Right lung (tissue), 2 donors: ENCODE measurements at regions not wholly inside any gene's neighbourhood (a gene's known extent, or its start where the extent isn't known, plus 50 kb on each side); places are given as distances from the start of the nearest gene placed in this dataset.

Source experiments
- DNase-seq, 2 donors: peaks; one replicate each; pipeline ENCODE4 v3.0.0-alpha.2; 2013

DNA sequence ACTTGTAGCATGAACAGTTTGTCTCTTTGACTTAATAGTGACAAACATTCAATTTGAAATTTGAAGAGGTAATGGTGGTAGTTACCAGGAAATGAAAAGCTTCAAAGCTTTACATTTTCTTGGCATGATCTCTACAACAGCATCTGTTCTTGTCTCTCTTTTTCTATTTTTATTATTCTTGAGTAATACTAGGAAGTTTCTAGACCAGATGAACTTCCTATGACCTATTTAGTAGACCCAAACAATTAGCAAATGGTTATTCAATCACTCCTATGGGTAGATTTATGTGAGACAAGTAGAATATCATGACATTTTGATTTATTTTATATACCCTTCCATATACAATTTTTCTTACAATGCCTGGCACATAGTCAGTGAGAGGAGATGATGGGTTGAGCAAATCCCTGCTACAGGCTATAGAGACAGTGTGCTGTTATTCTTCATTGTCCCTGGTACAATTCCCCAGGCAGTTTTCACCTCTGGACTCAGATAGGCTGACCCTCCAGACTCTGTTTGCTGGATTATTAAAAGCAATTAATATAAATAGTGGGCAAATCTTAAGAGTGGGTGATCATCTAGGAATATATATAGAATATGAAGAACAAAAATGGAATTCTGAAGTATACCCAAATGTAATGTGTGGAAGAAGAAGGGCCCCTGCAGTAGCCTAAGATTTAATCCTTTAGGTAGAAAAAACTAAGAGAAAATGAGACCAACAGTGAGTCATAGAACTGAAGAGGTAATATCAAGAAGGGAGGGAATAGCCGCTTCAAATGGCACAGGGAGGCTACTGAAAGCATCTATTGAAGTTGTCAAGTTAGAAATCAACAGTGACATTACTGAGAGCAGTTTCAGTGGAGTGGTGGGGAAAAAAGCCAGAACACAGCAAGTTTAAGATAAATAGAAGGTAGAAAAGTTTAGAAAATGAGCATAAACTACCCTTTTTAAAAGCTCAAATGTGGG lies 512.0 kb downstream of the FOXG1 start:
- no peak for DNase-seq

DNA sequence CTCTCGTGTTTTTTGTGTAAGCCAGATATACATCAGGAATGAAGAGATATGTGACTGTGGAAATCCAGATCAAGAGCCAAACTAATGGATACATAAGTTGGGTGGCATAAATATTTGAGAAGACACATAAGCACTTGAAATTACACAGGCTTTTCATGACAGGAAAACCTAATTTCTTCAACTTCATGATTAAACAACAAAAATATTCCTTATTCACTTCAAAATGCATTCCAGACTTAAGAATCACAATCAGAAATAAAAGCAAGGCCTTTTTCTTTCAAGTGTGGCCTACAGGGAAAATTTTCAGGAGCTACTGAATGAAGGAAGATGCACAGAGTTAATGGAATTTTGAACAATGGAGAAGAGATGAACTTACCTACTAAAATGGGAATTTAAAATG lies 515.6 kb downstream of the FOXG1 start:
- no peak for DNase-seq

DNA sequence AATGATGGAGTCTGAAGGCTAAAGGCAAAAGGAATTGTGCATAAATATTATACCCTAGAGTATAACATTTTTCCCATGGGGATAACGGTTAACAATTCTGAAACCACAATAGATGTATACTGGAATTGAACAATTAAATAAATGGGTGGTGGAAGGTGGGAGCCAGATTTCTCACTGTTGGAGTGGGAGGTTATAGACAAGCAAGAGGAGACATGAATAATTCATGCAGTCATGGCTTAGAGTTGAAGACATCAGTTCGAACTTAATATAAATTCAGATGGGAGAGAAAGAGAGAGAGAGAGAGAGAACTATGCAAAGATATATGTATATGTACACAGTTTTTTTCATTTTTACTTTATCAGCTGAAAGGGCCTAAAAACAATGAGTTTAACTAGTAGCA lies 523.9 kb downstream of the FOXG1 start:
- DNase-seq = no peak

DNA sequence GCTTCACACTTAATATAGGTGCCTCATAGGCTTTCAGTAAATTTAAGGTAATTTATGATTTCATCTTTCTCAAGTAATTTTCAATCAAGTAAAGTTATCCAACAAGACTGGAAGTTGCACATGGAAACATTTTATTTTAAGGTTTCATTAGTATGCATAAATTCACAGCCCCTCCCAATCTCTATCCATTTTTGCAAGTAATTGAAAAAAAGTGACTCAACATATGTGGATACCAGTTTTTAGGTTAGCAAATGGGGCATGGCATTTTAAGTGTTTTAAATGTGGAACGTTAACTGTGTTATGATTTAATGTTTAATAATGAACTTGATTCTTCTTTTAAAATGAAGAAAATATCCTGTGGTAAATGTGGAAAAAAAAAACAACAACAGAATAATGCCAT lies 532.8 kb downstream of the FOXG1 start:
- DNase-seq = no peak

DNA sequence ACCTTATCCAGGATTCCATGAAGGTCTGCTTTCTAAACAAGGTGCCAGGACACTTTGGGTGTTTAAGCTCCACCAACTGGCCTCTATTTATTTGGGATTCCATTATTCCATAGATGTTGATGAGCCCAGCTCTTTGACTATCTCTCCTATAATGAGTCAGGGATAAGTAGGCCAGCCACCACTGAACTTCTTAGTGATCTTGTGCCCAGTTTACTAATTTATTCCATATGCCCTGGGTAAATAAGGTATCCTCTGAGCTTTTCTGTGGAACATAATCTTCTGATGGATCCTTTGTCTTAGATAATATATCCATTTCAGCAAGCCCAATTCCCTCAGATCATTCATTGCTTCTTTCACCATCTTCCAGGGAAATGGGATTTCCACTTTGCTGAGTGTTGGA lies 535.0 kb downstream of the FOXG1 start:
- DNase-seq = no peak

DNA sequence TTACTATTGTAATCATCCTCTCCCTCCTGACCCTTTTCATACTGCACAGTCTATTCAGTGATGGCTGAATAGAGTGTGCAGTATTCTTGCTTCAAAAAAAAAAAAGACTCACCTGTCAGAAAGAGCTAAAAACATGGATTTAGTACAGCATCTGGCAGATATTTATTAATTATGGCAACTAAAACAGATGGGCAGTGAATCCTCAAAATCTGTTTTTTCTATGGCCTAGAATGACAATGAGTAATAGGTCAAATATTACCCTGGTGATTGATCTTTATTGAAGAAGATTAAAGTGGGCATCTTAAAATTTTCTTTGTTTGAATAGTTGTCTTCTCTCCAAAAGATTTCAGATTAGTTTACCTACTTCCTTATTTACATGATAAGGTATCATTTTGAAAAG lies 543.6 kb downstream of the FOXG1 start:
- no peak for DNase-seq

DNA sequence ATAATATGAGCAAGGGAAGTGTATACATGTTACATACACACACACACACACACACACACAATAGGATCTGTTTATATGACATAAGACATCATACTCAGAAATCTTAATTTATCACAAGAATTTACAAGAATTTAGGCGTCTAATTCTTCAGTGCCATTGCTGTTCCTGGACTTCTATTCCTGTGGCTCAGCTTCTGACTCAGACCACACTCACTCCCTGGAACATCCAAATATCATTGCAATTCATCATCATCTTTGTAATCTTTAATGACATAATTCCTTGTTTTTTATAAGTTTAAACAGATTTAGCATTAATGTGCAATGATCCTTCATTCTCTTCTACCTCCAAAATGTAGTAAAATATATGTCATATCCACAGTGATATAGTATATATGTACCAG lies 544.2 kb downstream of the FOXG1 start:
- DNase-seq = no peak

DNA sequence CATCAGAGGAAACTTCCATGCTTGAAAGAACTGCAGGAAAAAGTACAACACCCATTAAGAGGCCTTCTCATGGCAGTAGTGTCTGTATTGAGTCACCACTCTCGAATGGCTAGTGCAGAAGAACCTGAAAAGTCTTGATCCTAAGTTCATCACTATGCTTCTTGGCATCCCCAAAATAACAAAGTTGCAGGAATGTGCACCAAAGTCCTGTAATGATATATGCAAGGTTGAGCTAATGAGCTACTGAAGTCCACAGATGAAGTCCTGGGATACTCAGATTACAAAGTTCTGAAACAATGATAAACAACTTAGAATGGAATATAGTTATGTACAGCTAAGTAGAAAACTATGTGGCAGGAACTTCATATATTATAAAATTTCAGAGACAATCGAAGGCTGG lies 545.4 kb downstream of the FOXG1 start:
- DNase-seq = no peak

DNA sequence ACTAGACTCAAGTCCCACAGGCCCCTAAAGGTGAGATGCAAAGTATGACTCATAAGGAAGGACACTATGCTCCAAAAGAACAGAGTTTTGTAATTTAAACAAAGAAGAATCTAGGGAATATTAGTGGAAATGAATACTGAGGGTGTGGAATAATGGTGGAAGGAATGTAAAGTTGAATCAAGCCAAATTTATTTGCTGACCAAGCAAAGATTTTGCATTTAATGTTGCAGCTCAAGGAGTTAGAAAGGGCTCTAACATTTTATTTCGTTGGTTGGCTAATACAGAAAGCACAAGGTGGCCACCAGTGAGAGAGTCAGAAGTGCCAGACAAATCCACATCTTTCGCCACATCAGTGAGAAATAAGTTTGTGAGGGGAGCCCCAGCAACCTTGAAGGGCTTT lies 550.3 kb downstream of the FOXG1 start:
- DNase-seq = no peak

DNA sequence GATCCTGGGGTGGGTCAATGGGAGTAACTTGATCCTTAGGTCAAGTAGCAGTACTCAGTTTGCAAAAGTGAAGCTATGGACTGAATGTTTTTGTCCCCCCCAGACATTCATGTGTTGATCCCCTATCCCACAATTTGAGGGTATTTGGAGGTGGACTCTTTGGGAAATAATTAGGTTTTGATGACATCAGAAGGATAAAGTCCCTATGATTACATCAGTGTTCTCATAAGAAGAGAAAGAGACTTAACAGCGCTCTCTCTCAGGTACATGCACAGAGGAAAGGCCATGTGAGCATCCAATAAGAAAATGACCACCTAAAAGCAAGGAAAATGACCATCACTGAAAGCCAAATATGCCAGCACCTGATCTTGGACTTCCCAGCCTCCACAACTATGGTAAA lies 550.8 kb downstream of the FOXG1 start:
- no peak for DNase-seq

DNA sequence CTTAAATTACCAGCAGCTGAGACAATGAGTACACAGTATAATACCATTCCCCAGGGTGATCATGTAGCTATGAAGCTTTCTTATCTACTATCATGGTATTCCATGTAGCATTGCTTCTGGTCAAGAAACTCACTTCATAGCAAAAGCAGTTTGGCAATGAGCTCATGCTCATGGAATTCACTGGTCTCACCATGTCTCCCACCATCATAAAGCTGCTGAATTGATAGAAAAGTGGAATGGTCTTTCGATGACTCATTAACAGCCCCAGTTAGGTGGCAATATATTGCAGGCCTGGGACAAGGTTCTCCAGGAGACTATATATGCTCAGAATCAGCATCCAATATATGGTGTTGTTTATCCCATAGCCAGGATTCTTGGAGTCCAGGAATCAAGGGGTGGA lies 553.7 kb downstream of the FOXG1 start:
- DNase-seq = no peak

DNA sequence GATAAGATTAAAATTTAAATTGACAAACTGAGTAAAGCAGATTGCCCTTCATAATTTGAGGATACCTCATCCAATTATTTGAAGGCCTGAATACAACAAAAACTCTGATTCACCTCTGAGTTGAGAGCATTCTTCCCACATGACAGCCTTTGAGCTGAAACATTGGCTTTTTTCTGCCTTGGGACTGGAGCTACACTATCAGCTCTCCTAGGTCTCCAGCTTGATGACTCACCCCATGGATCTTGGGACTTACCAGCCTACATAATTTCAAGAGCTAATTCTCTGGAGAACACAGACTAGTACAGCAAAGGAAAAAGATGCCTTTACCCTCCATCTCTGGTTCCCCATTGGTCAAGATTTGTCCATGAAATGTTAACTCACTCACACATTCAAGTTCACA lies 555.1 kb downstream of the FOXG1 start:
- DNase-seq = no peak

DNA sequence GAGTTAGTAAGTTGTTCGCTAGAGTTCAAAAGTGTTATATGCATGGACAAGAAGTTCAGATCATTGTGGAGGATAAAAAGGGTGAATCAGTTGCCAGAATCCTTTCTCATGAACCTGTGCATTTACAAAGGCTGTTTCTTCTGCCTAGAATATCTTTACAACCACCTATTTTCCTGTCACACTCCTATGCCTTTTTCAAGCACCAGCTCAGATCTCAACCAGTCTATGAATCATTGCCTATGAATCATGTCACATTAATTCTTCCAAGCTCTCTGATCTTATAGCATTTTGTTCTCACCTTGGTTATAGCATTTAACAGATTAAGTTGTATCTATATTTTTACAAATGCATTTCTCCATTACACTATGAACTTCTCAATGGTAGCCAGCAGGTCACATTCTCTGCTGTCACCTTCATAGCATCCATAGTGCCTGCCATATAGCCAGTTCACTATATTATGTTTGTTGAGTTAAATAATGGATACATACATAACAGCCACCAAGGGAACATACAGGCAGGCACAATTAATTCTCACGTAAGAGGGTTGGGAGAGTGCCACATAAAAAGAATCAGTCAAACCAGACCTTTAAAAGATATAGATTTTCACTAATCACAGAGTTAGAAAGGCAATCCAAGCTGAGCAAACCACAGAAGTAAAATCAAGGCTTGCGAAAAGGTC lies 573.0 kb downstream of the FOXG1 start:
- DNase-seq = no peak

DNA sequence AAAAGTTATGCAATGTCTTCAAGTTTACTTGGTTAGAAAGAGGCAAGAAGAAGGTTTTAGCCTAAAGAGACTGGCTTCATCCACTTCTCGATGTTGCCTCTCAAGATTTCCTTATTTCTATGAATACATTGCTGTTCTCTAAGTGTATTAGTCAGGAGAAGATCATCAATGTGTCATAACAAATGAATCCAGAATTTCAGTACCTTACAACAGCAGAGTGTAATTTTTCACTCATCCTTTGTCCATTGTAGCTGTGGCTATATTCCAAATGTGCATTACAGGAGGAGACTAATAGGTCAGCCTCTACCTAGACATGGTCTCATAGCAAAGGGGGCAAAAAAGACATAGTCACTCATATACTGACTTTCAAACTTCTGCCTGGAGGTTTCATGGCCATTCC lies 579.1 kb downstream of the PRKD1 start:
- no peak for DNase-seq

DNA sequence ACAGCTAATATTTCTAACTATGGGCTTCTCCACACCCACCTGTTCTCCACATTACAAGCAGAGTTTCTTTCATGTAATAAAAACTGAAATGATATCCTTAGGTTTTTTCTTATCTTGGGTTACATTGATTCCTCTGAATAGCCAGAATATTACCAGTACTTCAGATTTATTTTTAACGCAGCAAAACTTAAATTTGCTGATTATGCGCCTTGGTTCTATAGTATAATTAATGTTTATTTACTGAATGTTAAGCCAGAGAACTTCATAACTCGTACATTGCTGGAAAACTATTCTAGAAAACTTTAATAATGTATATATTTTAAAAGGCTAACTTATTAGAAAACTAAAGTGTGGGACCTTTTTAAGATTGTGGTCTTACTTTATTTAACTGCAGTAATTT lies 577.2 kb downstream of the PRKD1 start:
- no peak for DNase-seq

DNA sequence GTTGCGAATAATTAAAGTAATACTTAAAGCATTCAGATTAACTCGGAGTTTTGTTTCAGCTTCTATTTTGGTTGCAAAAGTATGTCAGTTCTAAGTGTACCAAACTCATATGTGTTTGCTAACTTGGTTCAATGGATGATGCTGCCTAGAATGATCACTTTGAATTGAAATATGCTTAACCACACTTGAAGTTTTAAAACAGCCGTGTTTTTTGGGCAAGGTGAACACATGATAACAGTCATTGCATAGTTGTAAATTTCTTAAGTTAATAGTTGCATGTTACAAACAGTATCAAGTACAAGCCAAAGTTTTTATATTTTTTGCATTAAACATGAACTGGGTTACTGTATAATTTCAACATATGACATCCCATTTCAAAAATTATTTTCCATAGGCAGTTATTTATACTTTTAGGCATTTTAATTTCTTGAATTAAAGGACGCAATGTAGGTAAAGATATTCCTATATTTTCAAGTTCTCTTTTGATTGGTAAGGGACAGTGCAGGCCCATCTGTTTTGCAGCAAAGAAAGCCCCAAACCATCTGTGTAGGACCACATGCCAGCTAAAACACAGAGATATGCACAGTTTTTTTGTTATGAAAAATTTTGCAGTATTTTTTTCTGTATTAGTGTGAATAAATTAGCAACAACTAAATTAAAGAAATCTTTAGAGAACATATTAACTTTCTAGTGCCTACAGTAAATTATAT lies 575.5 kb downstream of the PRKD1 start:
- DNase-seq = no peak

DNA sequence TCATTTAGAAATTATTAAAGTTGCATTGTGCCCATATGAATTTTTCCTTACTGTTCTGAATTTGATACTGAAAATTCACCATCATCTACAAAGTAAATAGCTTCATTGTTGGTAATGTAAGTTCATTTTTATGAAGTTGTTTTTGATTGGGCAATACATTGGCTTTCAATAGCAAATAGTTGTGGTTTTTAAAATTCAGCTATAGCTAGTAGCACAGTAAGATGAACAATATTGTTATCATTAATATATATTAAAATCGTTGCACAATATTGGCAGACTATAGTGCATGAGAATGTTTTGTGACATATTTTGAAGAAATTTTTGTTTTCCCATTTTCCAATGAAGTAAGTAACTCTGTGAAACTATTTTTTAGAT lies 575.0 kb downstream of the PRKD1 start:
- DNase-seq = no peak

DNA sequence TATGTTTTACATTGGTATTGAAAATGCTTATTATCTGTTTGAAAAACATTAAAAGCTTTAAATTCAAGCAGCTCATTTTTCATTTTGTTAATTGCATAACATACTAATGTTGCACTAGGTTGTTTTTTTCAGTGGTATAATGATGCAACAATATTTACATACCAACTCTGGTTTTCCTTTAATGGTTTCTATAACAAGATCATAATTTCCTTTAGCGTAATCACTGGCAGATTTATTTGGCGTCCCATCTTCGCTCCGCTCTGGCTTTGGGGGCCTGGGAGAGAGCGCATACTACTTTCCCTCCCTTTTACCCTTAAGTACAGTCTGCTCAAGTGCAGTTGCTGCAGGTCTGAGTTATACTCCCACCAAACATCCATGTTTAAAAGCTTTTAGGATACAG lies 574.1 kb downstream of the PRKD1 start:
- no peak for DNase-seq

DNA sequence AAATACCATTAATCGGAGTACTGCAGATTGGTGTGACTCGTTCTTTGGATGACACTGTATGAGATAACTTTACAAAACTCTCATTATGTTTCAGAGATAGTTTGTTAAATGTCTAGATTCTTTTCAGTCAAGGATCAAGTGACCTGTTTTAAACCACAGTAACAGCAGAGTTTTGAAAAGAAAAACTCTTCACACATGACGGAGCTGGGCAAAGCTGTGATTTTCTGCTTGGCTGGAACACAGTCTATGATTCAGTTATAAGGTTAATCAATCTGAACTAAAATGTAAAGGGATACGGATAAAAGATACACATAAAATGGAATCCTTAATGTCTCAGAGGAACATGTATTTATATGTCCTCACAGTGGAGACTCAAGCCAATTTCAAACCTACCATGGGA lies 573.2 kb downstream of the PRKD1 start:
- no peak for DNase-seq

DNA sequence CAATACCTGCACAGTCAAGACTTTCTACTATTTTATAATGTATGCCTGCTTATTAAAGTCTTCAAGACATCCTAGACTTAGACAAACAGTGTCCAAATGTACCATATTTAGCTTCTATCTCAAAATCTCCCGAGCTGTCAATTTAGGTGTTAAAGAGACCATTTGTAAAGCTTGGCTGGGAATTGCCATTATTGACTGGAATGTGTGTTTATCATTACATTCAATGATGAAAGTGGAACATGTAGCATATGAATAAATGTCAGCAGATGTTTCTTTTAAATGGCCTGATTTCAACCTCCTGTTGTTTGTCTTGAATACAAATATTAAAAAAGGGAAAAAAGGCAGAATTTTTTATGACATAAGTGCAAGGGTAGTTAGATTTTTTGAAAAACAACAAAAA lies 572.3 kb downstream of the PRKD1 start:
- no peak for DNase-seq

DNA sequence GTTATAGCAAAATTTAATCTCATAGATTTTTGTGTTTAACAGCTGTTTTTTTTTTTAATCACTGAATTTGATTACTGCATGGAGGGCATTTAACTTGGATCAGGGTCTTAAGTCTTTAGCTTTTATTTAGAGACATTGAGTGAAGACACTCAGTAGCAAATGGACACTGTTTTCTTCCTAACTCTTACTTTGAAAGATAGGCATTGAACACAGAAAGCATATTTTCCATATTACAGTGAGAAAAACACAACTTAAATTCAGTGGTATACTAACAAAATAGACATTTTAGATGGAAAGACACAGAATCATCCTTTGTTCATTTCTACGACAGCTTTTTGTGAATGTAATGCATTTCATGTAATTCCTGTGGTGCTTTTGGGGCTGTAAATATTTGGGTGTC lies 571.8 kb downstream of the PRKD1 start:
- no peak for DNase-seq

DNA sequence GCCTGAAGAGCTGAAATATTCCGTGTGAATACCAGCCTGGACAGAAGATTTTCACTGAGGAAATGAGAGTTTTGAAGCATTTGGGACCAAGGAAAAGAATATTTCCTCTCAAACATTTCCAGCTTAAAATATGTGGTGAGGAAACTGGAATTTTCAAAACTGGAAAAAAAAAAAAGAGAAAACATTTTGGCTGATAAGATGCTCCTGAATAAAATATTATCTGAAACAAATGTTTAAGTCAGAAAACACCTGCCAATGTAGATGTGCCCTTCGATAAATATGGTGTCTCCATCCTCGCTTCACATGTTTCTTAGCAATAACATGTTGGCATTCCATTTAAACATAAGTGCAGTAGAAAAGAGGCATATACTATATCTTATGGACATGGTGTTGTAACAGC lies 567.0 kb downstream of the PRKD1 start:
- DNase-seq = no peak

DNA sequence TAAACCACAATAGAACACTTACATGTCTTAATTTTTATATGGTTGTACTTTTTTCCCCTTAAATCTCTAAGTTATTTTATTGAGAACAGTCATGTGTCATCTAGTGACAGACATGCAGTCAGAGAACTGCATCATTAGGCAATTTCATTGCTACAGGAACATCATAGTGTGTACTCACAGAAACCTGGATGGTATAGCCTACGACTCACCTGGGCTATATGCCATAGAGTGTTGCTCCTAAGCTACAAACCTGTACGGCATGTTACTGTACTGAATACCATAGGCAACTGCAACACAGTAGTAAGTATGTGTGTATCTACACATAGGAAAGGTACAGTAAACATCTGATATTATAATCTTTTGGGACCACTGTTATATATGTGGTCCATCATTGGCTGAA lies 557.6 kb downstream of the PRKD1 start:
- no peak for DNase-seq
